ENCODE measurements at regions not wholly inside any gene's neighbourhood (a gene's known extent, or its start where the extent isn't known, plus 50 kb on each side); places are given as distances from the start of the nearest gene placed in this dataset.

DNA sequence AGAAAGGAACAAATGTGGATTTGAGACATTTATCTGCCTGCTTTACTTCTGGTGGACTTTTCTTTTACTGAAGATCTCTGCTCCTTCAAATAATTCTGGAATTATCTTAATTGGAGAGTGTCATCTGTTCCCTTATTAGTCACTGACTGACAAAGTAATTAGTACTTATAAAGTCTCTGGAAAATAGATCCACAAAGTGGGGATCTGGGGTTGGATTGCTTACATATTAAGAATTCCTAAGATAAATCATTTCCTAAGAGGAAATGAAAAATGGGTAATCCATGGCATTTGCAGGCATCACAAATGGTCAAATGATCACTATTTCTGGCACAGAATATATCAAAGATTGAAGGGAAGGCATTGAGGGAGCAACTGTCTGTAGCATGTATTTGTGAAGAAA is 137.4 kb upstream of the SLITRK5 start (continued):
- TF ChIP-seq U2AF2 (IDR thresholded peaks at IDR 0.05; ENCODE audit: low read depth, low read length) (no peak), ZFX (CRISPR knock-in tag; IDR thresholded peaks at IDR 0.05; ENCODE audit: low read depth) (no peak), ZNF878 (CRISPR knock-in tag; IDR thresholded peaks at IDR 0.05) (no peak), ZSCAN31 (CRISPR knock-in tag; IDR thresholded peaks at IDR 0.05; ENCODE audit: low read depth) (no peak), GZF1 (CRISPR knock-in tag; IDR thresholded peaks at IDR 0.05) (no peak), TP53 (CRISPR knock-in tag; conservative IDR thresholded peaks at IDR 0.05) (no peak), ZNF879 (CRISPR knock-in tag; IDR thresholded peaks at IDR 0.05) (no peak), IRF2 (CRISPR knock-in tag; IDR thresholded peaks at IDR 0.05) (no peak), ONECUT2 (CRISPR knock-in tag; IDR thresholded peaks at IDR 0.05) (no peak), ARID2 (CRISPR knock-in tag; IDR thresholded peaks at IDR 0.05; ENCODE audit: borderline replicate concordance) (no peak), KLF15 (CRISPR knock-in tag; IDR thresholded peaks at IDR 0.05; ENCODE audit: borderline replicate concordance) (no peak), ZKSCAN1 (IDR thresholded peaks at IDR 0.05; ENCODE audit: low read length) (no peak)
- TF ChIP-seq, protein P1, sequence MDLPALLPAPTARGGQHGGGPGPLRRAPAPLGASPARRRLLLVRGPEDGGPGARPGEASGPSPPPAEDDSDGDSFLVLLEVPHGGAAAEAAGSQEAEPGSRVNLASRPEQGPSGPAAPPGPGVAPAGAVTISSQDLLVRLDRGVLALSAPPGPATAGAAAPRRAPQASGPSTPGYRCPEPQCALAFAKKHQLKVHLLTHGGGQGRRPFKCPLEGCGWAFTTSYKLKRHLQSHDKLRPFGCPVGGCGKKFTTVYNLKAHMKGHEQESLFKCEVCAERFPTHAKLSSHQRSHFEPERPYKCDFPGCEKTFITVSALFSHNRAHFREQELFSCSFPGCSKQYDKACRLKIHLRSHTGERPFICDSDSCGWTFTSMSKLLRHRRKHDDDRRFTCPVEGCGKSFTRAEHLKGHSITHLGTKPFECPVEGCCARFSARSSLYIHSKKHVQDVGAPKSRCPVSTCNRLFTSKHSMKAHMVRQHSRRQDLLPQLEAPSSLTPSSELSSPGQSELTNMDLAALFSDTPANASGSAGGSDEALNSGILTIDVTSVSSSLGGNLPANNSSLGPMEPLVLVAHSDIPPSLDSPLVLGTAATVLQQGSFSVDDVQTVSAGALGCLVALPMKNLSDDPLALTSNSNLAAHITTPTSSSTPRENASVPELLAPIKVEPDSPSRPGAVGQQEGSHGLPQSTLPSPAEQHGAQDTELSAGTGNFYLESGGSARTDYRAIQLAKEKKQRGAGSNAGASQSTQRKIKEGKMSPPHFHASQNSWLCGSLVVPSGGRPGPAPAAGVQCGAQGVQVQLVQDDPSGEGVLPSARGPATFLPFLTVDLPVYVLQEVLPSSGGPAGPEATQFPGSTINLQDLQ (CRISPR knock-in tag; IDR thresholded peaks at IDR 0.05), result no peak
- TF ChIP-seq, protein P2, sequence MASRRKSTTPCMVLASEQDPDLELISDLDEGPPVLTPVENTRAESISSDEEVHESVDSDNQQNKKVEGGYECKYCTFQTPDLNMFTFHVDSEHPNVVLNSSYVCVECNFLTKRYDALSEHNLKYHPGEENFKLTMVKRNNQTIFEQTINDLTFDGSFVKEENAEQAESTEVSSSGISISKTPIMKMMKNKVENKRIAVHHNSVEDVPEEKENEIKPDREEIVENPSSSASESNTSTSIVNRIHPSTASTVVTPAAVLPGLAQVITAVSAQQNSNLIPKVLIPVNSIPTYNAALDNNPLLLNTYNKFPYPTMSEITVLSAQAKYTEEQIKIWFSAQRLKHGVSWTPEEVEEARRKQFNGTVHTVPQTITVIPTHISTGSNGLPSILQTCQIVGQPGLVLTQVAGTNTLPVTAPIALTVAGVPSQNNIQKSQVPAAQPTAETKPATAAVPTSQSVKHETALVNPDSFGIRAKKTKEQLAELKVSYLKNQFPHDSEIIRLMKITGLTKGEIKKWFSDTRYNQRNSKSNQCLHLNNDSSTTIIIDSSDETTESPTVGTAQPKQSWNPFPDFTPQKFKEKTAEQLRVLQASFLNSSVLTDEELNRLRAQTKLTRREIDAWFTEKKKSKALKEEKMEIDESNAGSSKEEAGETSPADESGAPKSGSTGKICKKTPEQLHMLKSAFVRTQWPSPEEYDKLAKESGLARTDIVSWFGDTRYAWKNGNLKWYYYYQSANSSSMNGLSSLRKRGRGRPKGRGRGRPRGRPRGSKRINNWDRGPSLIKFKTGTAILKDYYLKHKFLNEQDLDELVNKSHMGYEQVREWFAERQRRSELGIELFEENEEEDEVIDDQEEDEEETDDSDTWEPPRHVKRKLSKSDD (CRISPR knock-in tag; IDR thresholded peaks at IDR 0.05; ENCODE audit: low read depth), result no peak
- TF ChIP-seq, protein P3, sequence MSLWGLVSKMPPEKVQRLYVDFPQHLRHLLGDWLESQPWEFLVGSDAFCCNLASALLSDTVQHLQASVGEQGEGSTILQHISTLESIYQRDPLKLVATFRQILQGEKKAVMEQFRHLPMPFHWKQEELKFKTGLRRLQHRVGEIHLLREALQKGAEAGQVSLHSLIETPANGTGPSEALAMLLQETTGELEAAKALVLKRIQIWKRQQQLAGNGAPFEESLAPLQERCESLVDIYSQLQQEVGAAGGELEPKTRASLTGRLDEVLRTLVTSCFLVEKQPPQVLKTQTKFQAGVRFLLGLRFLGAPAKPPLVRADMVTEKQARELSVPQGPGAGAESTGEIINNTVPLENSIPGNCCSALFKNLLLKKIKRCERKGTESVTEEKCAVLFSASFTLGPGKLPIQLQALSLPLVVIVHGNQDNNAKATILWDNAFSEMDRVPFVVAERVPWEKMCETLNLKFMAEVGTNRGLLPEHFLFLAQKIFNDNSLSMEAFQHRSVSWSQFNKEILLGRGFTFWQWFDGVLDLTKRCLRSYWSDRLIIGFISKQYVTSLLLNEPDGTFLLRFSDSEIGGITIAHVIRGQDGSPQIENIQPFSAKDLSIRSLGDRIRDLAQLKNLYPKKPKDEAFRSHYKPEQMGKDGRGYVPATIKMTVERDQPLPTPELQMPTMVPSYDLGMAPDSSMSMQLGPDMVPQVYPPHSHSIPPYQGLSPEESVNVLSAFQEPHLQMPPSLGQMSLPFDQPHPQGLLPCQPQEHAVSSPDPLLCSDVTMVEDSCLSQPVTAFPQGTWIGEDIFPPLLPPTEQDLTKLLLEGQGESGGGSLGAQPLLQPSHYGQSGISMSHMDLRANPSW (CRISPR knock-in tag; IDR thresholded peaks at IDR 0.05; ENCODE audit: borderline replicate concordance), result no peak

All from HepG2 (cell line).